ENCODE measurements at regions not wholly inside any gene's neighbourhood (a gene's known extent, or its start where the extent isn't known, plus 50 kb on each side); places are given as distances from the start of the nearest gene placed in this dataset.
A peak's percentile ranks its signal among the peaks of the same experiment; 100 is the strongest.

DNA sequence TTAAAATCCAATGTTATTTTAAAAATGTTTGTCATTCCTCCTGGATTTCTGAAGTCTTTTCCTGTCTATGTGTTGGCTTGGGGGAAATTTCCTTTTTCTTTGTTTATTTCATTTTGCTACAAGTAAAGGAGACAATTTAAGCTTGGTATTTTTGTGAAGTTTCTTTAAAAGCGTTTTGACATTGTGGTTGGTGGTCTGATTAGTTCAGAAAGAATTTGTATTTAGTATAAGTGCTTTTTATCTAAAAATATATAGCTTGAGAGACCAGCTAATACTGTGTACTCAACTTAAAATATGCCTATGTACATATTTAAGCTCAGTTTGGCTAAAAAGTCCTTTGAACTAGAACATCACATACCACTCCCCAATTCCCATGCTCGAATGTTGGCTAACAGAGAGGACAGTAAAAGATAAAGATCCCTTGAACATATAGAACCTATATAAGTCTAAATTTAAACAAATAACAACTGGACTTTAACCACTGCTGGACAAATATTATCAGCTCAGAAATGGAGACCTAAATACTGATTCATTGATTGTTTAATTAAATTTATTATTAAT, 237.6 kb downstream of the TLE4 start:
- DNase-seq (ENCODE audit: low read depth in 2 of 3, low spot score in 2 of 3) = no peak

DNA sequence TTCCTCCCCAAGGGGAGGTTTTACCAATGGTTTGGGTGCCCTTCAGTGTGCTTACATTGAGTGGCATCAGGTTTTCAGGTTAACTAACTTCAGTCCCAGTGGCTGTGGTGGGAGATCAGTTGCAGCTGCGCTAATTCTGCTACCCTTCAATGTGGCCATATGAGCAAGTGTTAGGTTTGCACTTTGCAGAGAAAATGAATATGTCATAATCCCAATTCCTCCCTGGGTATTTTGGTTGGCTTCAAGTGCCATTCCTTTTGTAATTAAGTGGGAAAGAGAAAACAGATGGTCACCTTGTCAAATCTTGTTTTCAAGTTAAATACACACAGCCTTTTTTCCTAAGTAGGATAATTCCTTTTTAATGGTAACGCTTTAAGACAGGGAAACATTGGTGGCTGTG, 236.2 kb downstream of the TLE4 start:
- no peak for DNase-seq (ENCODE audit: low read depth in 2 of 3, low spot score in 2 of 3)

DNA sequence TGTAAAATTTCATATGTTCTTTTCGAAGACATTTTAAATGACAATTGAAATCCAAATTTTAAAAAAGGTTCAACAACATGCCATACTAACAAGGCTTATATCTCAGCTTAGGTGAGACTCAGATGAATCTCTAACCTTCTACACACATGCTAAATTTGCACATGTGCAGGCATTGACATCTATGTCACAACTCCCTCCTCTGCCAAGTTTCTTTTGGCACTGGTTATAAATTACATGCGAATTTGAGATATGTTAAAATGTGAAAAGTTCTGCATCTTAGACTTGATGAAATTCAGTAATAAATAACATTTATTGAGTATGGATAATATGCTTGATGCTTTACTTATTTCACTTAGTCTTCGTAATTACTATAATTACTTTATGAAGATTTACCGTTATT, 234.3 kb downstream of the TLE4 start:
- no peak for DNase-seq (ENCODE audit: low read depth in 2 of 3, low spot score in 2 of 3)

DNA sequence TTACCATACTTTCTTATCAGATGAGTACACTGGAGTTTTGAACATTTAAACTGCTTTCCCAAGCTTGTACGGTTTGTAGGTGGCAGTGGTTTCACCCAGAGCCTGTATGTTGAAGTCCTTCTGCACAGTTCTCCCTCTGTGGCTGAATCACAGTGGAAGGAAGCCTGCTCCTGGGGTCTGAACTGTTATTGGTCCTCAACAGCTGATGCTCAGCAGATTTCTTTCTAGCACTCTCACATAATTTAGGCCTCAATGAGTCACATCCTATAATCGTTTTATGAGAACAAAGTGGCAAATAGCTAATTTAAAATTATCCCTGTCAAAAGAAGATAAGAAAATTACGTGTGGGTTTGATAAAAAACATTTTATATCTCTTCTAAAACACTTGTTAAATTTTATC, 229.7 kb downstream of the TLE4 start:
- DNase-seq (ENCODE audit: low read depth in 2 of 3, low spot score in 2 of 3) = peak in 1 of 3 donors; percentile 14

DNA sequence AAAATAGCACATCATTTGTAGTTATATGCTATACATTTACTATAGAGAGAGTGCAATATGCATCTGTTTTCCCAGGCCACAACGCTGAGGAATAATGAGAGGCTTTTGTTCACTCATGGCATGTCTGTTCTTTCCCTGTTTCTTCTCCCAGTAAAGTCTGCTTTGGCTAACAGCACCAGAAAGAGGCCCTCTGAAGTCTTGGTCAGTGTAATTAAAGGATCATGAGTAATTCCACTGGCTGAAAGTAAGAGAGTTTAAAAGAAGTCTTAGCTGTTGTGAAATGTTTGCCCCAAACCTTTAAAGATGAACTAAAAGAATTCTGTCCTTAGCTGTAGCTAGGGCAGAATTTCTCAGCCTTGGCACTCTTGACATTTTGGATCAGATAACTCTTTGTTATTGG, 228.8 kb downstream of the TLE4 start:
- DNase-seq (ENCODE audit: low read depth in 2 of 3, low spot score in 2 of 3) = no peak

DNA sequence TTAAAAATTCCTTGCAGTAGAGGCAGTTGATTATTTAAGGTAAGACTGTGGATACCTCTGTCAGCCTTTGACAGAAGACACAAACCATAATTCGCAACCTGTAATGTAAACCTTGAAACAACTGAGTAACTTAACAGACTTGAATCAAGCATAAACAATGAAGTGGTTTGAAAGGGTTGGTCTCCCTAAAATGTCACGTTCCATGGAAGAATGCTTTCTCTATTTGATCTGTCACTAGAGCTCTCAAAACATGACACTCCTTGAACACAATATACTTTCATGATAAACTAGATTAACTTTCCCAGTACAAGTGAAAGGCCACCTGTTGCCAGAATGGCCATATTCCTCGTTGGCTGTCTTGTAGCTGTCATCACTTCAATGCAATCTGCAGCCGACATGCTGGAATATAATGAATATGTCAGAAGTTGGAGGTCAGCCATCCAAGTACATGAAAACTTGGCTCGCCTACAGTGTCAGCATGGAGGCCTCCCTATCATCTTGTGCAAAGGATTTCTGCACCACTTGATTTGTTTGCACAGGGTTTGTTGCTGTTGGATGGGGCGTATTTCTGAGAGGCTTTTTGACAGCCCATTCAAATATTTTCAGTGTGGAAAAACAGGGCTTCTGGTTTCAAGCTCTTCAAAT, 228.0 kb downstream of the TLE4 start:
- DNase-seq (ENCODE audit: low read depth in 2 of 3, low spot score in 2 of 3) = no peak

DNA sequence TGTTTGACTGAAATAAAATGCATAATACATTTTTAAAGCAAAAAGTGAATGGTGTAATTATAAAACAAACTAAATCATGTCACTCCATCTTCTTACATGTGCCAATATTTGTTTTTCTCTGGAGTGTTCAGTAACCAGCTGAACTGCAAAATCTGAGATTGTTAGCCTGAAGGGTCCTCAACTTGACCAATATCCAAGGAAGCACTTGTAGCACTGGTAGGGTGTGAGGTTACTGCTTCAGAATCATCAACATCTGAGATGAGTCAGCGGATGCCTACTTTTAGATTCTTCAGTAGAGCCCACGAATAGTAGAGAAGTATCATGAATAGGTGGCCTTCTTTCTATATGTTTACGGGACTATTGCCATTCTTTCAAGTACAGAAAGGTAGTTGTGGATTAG, 226.7 kb downstream of the TLE4 start:
- no peak for DNase-seq (ENCODE audit: low read depth in 2 of 3, low spot score in 2 of 3)

DNA sequence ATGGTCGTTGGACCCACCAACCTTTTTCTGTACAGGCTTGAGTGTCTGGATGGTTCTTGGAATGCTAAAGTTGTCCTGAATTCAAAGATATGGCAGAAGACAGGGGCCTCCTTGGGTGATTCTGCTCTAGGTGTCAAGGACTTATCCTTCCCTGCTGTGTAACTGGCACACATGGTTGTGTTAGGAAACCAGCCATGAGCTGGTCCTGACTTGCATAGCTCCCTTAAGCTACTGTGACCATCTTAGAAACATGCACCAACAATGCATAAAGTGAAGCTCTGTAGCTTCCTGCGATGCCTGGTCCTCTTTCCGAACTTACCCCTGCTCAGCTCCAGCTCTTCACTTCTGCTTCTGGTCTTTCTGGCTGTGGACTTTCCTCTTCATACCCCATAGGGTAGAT, 224.6 kb downstream of the TLE4 start:
- DNase-seq (ENCODE audit: low read depth in 2 of 3, low spot score in 2 of 3) = no peak

DNA sequence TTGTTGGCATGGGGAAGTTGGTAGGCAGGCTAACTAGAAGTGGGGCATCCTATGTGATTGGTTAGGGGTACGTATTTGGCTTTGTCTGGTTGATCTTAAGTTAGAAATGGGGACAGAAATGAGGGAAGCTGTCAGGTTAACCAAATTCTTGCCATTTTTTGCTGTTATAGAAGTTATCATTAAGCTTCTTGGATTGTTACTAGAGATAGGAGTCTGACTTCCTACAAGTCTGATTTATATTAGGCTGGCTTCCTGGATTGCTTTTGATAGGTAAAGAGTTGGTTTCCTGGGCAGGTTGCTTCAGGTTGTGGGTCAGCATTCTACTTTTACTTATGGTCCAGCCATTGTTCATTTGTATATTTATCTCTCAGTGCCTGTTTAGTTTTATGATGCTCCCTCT, 216.9 kb downstream of the TLE4 start:
- no peak for DNase-seq (ENCODE audit: low read depth in 2 of 3, low spot score in 2 of 3)

DNA sequence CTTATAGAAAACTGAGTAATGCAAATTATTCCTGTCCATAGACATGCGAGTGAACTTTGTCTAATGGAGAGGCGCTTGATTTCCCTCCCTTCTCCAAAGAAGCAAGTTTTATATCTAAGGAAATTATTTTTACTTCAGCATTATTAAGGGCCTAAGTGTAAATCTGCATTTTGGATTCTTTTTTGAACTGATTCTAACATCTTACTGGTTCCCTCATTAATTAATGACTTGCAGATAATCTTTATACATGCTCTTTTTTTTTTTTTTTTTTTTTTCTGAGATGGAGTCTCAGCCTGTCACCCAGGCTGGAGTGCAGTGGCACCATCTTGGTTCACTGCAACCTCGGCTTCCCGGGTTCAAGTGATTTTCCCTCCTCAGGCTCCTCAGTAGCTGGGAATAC, 209.5 kb downstream of the TLE4 start:
- no peak for DNase-seq (ENCODE audit: low read depth in 2 of 3, low spot score in 2 of 3)

DNA sequence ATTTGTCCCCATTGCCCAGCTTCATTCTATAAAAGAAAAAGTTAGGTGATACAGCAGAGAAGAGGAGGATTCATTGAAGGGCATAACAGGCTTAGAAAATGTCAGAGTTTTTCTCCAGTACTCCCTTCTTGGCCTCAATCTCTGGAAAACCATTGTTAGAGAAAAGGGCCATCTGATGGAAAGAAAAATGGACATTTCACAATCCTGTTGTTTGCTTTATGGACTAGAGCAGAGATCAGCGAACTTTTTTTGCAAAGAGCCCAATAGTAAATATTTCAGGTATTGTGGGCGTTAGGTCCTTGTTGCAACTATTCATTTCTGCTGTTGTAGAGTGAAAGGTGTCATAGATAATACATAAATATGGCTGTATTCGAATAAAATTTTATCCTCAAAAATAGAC, 208.8 kb downstream of the TLE4 start:
- no peak for DNase-seq (ENCODE audit: low read depth in 2 of 3, low spot score in 2 of 3)

DNA sequence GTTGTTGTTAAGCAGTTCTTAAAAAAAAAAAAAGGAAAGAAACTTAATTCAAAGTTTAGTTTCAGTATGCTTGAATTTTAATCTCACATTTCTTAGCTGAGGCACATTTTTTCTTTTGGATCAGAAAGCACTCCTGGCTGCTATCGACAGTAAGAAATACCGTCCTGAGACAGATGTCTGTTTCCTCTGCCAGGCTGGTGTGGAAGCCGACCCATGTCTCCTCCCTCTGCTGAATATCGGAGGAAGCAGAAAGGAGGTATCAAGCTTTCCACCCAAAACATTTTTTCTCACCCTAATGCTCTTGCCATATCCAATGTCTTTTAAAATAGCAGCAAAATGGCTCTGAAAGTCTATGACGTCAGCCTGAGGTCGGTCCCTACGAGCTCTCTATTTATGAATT, 208.1 kb downstream of the TLE4 start:
- no peak for DNase-seq (ENCODE audit: low read depth in 2 of 3, low spot score in 2 of 3)

DNA sequence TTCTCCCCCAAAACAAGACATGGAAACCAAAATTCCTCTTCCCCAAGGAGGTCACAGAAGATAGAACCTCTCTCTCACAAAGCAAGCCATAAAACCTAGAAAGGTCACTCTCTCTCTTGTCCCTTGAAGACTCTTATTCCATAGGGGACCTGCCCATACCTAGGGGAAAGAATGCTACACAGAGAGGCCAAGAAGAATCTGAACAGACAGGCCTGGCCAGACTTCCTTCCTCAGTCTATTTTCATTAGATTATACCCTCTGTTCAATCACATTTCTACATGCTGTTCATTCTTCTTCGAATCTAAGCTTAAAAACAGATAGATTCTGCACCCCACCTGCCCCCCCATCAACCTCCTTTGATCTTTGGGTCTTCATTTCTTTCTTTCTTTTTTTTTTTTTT, 206.8 kb downstream of the TLE4 start:
- DNase-seq (ENCODE audit: low read depth in 2 of 3, low spot score in 2 of 3) = no peak

DNA sequence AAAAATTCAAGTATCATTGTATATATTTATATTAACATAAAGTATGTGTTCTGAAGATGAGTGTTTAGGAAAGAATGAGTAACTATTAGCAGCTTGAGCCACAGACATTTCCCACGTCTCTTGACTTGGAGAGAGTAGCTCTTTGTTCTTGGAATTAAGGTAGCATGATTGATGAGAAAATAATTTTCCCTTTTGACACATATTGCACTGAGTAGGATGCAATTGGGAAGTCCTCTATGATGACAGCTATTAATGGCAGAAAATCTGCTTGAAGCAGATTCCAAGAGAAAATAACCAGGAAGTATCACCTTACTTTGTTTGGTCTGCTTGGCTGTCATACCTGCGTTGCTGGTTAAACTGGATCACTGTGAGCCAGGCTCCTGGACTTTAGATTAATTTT, 204.8 kb downstream of the TLE4 start:
- no peak for DNase-seq (ENCODE audit: low read depth in 2 of 3, low spot score in 2 of 3)
